K562 (cell line): ENCODE measurements at regions not wholly inside any gene's neighbourhood (a gene's known extent, or its start where the extent isn't known, plus 50 kb on each side); places are given as distances from the start of the nearest gene placed in this dataset.

ENCODE experiments used
- ARID3A ChIP-seq: IDR thresholded peaks from 2 replicates; pipeline ENCODE4 v1.6.1; 2012; ENCODE audit warnings: low read depth, low read length, improper control_type of control experiment, borderline replicate concordance
- BRD9 ChIP-seq: fragments of 450-650 bp; IDR thresholded peaks from 2 replicates; pipeline ENCODE4 v1.6.1; 2018; ENCODE audit warnings: low read depth; ENCODE audit not compliant: partially characterized antibody
- CCAR2 ChIP-seq: fragments of 200-400 bp; formaldehyde crosslinking; IDR thresholded peaks from 2 replicates; pipeline ENCODE4 v1.6.1; 2017; ENCODE audit warnings: mild to moderate bottlenecking, low read depth, low read length
- CTBP1 ChIP-seq: fragments of 450-650 bp; IDR thresholded peaks from 2 replicates; pipeline ENCODE4 v1.6.1; 2016; ENCODE audit warnings: borderline replicate concordance
- GATAD2A ChIP-seq: fragments of 450-650 bp; IDR thresholded peaks from 2 replicates; pipeline ENCODE4 v1.6.1; 2017
- HDGF ChIP-seq: fragments of 450-650 bp; IDR thresholded peaks from 2 replicates; pipeline ENCODE4 v1.6.1; 2016
- HLTF ChIP-seq: fragments of 450-650 bp; IDR thresholded peaks from 2 replicates; pipeline ENCODE4 v1.6.1; 2016
- HMG20A ChIP-seq: fragments of 450-650 bp; formaldehyde crosslinking; conservative IDR thresholded peaks from 2 replicates; pipeline ENCODE4 v1.4.0; 2020; ENCODE audit warnings: mild to moderate bottlenecking, mixed read lengths
- JUNB ChIP-seq: fragments of 450-650 bp; formaldehyde crosslinking; conservative IDR thresholded peaks from 2 replicates; pipeline ENCODE4 v1.4.0; 2020; ENCODE audit warnings: mild to moderate bottlenecking
- NCOA1 ChIP-seq: fragments of 450-650 bp; IDR thresholded peaks from 2 replicates; pipeline ENCODE4 v1.6.1; 2016; ENCODE audit warnings: low read depth
- NFE2 ChIP-seq: IDR thresholded peaks from 2 replicates; pipeline ENCODE4 v1.6.1; 2014; ENCODE audit warnings: antibody characterized with exemption, low read depth
- PRDM10 ChIP-seq: fragments of 450-650 bp; IDR thresholded peaks from 2 replicates; pipeline ENCODE4 v1.6.1; 2018; ENCODE audit not compliant: partially characterized antibody
- PURB ChIP-seq: sonication (generic); formaldehyde crosslinking; IDR thresholded peaks from 2 replicates; pipeline ENCODE4 v1.9.0; 2021; ENCODE audit warnings: low read depth, mild to moderate bottlenecking, missing genetic modification reagents
- SMARCE1 ChIP-seq: fragments of 450-650 bp; IDR thresholded peaks from 2 replicates; pipeline ENCODE4 v1.7.1; 2016; ENCODE audit warnings: mild to moderate bottlenecking
- TAF1 ChIP-seq: IDR thresholded peaks from 2 replicates; pipeline ENCODE4 v1.6.1; 2011; ENCODE audit warnings: mild to moderate bottlenecking, low read length, moderate library complexity; ENCODE audit not compliant: insufficient read depth, control insufficient read depth, severe bottlenecking; ENCODE audit errors: extremely low read depth
- ZNF444 ChIP-seq: fragments of 250-450 bp; sonication (Bioruptor Pico); IDR thresholded peaks from 2 replicates; pipeline ENCODE4 v1.4.0; 2020; ENCODE audit warnings: mild to moderate bottlenecking, moderate library complexity
- ZNF561 ChIP-seq: fragments of 450-650 bp; formaldehyde crosslinking; conservative IDR thresholded peaks from 2 replicates; pipeline ENCODE4 v1.4.0; 2020; ENCODE audit warnings: mild to moderate bottlenecking, moderate library complexity
- ZNF830 ChIP-seq: fragments of 250-450 bp; sonication (Bioruptor Pico); IDR thresholded peaks from 2 replicates; pipeline ENCODE4 v1.5.0; 2021; ENCODE audit warnings: mild to moderate bottlenecking
- TF ChIP-seq, protein P1 (sequence below): fragments of 250-450 bp; sonication (Bioruptor Pico); IDR thresholded peaks from 2 replicates; pipeline ENCODE4 v1.8.0; 2021; ENCODE audit warnings: moderate library complexity, mild to moderate bottlenecking, inconsistent platforms

- TF ChIP-seq PRDM10 (peak; percentile 29), CCAR2 (no peak), GATAD2A (no peak), HLTF (no peak), TAF1 (no peak), JUNB (CRISPR knock-in tag) (no peak), ZNF830 (CRISPR knock-in tag) (no peak), ZNF444 (CRISPR knock-in tag) (no peak), PURB (CRISPR knock-in tag) (no peak), ZNF561 (CRISPR knock-in tag) (no peak), ARID3A (peak; percentile 82; the same call in 1 of the 2 replicates), BRD9 (peak; percentile 91), HDGF (peak; percentile 16; the same call in 1 of the 2 replicates), SMARCE1 (no peak), NFE2 (no peak), CTBP1 (no peak), HMG20A (no peak), NCOA1 (no peak)
- TF ChIP-seq, protein P1, sequence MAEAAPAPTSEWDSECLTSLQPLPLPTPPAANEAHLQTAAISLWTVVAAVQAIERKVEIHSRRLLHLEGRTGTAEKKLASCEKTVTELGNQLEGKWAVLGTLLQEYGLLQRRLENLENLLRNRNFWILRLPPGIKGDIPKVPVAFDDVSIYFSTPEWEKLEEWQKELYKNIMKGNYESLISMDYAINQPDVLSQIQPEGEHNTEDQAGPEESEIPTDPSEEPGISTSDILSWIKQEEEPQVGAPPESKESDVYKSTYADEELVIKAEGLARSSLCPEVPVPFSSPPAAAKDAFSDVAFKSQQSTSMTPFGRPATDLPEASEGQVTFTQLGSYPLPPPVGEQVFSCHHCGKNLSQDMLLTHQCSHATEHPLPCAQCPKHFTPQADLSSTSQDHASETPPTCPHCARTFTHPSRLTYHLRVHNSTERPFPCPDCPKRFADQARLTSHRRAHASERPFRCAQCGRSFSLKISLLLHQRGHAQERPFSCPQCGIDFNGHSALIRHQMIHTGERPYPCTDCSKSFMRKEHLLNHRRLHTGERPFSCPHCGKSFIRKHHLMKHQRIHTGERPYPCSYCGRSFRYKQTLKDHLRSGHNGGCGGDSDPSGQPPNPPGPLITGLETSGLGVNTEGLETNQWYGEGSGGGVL (CRISPR knock-in tag), result no peak
Observed at GRCh38 chr6:47413752-47414422, 63.7 kb upstream of the CD2AP start (continued).
